LNCaP clone FGC (cell line): ENCODE measurements at regions not wholly inside any gene's neighbourhood (a gene's known extent, or its start where the extent isn't known, plus 50 kb on each side); places are given as distances from the start of the nearest gene placed in this dataset.
A peak's percentile ranks its signal among the peaks of the same experiment; 100 is the strongest.

Source experiments
- DNase-seq: peaks from one replicate; pipeline ENCODE4 v3.0.0-alpha.2; 2011; ENCODE audit warnings: low read depth
- H3K4me3 ChIP-seq: 2 replicates; pipeline ENCODE4 v1.5.1; 2011; ENCODE audit warnings: mild to moderate bottlenecking, low read depth, low read length, control low read depth
- TF ChIP-seq, protein P1 (sequence below): IDR thresholded peaks from 2 replicates; pipeline ENCODE4 v1.5.1; 2012; ENCODE audit warnings: mild to moderate bottlenecking; ENCODE audit not compliant: control insufficient read depth, insufficient read depth; ENCODE audit errors: extremely low read depth

DNA sequence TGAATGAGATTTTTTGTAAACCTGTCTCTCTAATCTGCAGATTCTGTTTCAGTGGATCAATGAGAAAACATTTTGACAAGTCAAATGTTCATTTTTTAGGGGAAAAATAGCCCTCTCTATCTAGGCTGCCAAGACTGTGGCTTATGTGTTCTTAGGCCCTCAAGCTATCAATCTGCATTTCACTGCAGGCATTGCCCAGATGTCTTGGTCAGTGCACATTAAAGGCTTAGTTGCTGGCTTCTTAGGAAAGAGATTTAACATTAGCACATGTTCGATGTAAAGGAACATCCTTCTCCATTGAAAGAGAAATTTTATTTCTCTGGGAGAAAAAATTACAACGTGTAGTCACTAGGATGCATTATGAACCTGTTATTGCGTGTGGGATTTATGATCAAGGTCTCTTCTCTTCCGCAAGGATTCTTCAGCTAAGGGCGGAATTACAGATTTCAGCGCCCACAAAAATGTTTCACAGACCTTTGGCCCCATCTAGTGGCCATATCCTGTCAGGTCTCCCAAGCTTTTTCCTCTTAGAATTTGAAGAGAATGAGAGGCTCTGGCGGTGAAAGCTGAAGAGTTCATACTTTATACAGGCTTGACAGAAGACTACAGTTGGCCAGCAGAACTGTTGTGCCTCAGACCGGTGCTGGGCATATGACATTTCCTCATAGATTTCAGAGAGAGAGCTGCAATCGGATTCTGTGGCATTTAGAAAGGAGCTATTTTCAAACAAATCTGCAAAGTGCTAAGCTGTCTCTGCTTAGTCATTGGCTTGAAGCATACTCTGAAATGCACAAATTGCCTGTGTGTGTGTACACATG is 144.6 kb upstream of the NOCT start:
- H3K4me3 ChIP-seq = no peak overlapping the region
- peak; percentile 53 for DNase-seq
- TF ChIP-seq, protein P1, sequence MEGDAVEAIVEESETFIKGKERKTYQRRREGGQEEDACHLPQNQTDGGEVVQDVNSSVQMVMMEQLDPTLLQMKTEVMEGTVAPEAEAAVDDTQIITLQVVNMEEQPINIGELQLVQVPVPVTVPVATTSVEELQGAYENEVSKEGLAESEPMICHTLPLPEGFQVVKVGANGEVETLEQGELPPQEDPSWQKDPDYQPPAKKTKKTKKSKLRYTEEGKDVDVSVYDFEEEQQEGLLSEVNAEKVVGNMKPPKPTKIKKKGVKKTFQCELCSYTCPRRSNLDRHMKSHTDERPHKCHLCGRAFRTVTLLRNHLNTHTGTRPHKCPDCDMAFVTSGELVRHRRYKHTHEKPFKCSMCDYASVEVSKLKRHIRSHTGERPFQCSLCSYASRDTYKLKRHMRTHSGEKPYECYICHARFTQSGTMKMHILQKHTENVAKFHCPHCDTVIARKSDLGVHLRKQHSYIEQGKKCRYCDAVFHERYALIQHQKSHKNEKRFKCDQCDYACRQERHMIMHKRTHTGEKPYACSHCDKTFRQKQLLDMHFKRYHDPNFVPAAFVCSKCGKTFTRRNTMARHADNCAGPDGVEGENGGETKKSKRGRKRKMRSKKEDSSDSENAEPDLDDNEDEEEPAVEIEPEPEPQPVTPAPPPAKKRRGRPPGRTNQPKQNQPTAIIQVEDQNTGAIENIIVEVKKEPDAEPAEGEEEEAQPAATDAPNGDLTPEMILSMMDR = peak; percentile 75

- H3K4me3 ChIP-seq = no peak overlapping the region
- no peak for DNase-seq
- TF ChIP-seq, protein P1 = no peak
Observed at GRCh38 chr4:138869631-138870030, 145.9 kb upstream of the NOCT start.

DNA sequence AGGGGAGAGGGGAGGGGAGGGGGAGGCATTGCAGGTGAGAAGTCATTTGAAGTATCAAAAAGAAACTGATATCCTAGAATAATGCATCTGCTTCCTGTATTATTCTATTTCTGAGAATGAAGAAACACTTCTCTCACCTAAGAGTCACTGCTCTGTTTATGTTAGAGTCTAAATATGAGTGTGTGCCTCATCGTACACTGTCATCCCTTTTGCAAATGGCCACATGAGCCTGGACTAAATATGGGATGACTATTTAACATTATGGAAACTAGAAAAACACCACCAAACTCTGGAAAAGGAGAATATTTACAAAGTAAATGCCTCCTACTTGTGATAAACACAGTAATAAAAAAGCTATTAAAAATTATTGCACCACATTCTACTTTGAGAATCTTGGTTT is 146.4 kb upstream of the NOCT start:
- DNase-seq = no peak
- TF ChIP-seq, protein P1 = no peak
- no peak overlapping the region for H3K4me3 ChIP-seq

GRCh38 chr4:138868562-138868961 is 147.0 kb upstream of the NOCT start:
- no peak for DNase-seq
- H3K4me3 ChIP-seq = no peak overlapping the region
- TF ChIP-seq, protein P1 = no peak

DNA sequence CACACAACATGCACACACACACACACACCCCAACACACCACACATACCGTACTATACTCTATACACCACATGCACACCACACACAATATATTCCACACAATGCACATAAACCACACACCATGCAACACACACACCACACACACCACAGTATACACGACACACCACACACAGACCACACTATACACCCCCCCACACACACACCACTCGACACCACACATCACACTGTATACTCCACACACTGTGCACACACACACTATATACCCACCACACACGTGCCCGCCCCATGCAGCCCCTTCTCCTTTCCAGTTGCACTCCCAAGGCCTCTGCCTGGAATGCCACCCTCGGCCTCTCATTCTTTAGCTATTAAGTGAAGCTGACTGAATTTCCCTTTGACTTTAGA is 148.2 kb upstream of the NOCT start:
- TF ChIP-seq, protein P1 = no peak
- H3K4me3 ChIP-seq = no peak overlapping the region
- DNase-seq = no peak

- TF ChIP-seq, protein P1 = no peak
- no peak overlapping the region for H3K4me3 ChIP-seq
- no peak for DNase-seq
Observed at GRCh38 chr4:138866314-138866713, 149.3 kb upstream of the NOCT start.

- DNase-seq = no peak
- no peak overlapping the region for H3K4me3 ChIP-seq
- TF ChIP-seq, protein P1 = no peak
Observed at GRCh38 chr4:138865765-138866164, 149.8 kb upstream of the NOCT start.
